22Rv1 (cell line): ENCODE measurements at regions not wholly inside any gene's neighbourhood (a gene's known extent, or its start where the extent isn't known, plus 50 kb on each side); places are given as distances from the start of the nearest gene placed in this dataset.

Experiments used
- H3K27ac ChIP-seq: fragments of 450-650 bp; 2 replicates; pipeline ENCODE4 v1.5.1; 2017
- ZFX ChIP-seq: fragments of 450-650 bp; IDR thresholded peaks from 2 replicates; pipeline ENCODE4 v1.6.1; 2017; ENCODE audit warnings: antibody characterized with exemption, borderline replicate concordance
- TF ChIP-seq, protein P1 (sequence below): fragments of 450-650 bp; IDR thresholded peaks from 2 replicates; pipeline ENCODE4 v1.5.1; 2017; ENCODE audit warnings: mild to moderate bottlenecking

DNA sequence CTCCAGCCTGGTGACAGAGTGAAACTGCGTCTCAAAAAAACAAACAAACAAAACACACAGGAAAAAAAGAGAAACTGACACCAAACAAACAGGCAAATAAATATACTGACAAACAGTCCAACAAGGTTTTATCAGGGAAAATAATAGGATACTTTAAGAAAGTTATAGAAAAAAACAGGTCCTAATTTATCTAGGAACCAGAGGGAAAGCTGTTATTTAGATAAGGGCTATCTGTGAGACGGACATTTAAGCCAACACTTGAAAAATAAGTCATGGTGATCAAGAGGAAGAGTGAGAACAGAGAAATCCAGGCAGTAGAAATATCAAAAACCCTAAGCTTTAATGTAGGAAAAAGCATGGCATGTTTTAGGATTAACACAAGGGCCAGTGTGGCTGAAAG, 68.9 kb downstream of the FAM217A start:
- TF ChIP-seq ZFX = no peak
- TF ChIP-seq, protein P1, sequence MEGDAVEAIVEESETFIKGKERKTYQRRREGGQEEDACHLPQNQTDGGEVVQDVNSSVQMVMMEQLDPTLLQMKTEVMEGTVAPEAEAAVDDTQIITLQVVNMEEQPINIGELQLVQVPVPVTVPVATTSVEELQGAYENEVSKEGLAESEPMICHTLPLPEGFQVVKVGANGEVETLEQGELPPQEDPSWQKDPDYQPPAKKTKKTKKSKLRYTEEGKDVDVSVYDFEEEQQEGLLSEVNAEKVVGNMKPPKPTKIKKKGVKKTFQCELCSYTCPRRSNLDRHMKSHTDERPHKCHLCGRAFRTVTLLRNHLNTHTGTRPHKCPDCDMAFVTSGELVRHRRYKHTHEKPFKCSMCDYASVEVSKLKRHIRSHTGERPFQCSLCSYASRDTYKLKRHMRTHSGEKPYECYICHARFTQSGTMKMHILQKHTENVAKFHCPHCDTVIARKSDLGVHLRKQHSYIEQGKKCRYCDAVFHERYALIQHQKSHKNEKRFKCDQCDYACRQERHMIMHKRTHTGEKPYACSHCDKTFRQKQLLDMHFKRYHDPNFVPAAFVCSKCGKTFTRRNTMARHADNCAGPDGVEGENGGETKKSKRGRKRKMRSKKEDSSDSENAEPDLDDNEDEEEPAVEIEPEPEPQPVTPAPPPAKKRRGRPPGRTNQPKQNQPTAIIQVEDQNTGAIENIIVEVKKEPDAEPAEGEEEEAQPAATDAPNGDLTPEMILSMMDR = no peak
- H3K27ac ChIP-seq = no peak overlapping the region

DNA sequence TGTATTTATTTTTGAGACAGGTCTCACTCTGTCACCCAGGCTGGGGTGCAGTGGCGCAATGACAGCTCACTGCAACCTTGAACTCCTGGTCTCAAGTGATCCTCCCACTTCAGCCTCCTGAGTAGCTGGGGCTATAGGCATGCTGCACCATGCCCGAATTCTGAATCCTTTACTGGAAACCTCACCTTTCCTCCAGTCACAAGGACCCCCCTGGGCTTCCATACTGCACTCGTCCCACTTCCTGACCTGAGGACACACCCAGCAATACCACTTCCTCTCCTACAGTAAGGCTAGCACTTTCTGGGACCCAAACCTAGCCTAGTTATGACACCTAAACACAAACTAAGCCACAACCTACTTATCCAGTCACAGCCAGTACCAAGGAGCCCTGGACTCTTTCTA, 68.2 kb downstream of the FAM217A start:
- TF ChIP-seq, protein P1 = no peak
- TF ChIP-seq ZFX = no peak
- H3K27ac ChIP-seq = no peak overlapping the region

DNA sequence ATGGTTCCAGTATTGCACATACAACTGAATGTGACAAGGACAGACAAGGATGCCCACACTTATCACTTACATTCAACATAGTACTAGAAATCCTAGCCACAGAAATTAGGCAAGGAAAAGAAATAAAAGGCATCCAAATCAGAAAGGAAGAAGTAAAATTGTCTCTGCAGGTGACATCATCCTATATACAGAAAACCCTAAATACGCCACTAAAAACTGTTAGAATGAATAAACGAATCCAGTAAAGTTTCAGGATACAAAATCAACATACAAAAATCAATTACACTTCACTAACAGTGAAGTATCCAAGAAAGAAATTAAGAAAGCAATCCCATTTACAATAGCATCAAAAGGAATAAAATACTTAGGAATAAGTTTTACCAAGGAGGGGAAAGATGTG, 66.1 kb downstream of the FAM217A start:
- H3K27ac ChIP-seq = no peak overlapping the region
- no peak for TF ChIP-seq ZFX
- TF ChIP-seq, protein P1 = no peak

DNA sequence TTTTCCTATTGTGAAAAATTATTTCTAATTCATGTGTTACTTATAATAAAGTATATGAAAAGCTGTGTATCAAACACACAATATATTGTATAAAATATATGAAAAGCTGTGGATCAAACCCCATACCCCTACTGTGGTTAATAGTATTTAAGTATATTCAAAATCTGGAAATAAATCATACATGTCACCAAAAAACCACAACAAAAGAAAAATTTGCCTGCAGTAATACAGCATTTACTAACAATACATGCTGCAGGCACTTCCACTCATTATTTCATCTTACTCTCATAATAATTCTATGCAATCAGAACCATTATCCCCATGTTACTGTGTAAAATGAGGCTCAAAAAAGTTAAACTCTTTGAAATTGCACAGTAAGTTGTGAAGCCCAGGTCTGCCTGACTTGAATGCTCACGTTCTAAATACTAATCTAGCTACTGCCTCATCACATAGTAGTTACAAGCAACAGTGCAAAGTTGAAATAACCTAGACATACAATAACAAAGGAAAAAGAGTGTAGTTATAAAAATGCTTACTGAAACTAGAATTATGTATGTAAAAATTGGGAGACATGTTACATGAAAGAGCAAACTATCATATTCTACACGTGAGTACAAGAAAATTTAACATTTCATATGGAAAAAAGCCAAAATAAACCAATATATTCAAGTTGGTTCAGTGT, 61.7 kb downstream of the FAM217A start:
- H3K27ac ChIP-seq = peak overlapping the region; percentile 99
- TF ChIP-seq ZFX = no peak
- TF ChIP-seq, protein P1 = no peak

DNA sequence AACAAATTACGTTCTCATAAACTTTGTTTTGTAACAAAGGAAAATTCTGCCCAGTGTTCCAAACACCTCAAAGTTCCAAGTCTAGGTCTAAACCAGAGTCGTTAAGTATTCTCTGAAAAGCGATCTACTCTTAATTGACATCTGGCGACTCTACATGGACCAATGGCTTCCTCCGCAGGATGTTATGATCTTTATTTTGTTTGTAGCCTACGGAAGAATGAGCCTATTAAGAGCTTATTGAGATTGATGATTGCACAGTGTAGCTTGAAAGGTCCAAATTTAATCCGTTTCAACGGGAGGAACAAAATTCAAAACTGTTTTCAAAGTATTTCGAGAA, 61.1 kb downstream of the FAM217A start:
- H3K27ac ChIP-seq = peak overlapping the region; percentile 99
- TF ChIP-seq, protein P1 = no peak
- TF ChIP-seq ZFX = no peak

DNA sequence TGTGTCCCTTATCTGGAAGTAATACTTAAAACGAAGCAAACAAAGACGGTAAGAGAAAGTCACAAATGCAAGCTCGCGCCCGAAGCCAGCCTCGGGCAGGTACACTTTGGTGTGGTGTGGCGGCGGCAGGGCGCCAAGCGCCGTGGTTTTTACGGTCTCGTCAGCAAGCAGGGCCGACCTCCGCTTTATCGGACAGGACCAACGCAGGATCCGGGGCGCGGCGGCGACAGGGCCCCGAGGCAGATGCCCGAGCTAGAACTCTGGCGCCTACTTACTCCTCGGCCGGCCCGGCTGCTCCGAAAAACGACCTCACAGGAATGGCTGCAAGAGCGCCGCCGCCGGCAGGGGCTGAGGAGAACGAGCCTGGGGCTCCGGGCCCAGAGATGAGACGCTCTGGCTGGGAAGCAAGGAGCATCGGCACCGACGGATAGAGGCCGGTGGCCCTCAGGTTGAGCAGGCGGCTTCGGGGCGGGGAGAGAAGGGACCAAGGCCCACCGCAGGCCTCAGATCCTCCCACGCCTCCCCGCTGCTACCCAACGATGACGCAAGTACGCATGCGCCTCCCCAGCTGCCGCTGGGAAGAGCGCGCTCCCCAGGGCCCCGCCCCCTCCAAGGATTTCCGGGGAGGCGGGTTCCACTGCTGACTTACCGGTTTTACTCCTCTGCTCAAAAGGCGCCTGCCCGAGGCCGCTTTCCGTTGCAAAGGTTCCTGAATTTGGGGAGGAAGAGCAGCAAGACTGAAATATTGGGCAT, 60.6 kb downstream of the FAM217A start:
- peak overlapping the region; percentile 99 for H3K27ac ChIP-seq
- no peak; the same call in 1 of the 2 replicates for TF ChIP-seq ZFX
- TF ChIP-seq, protein P1 = peak; percentile 56
